ENCODE measurements at regions not wholly inside any gene's neighbourhood (a gene's known extent, or its start where the extent isn't known, plus 50 kb on each side); places are given as distances from the start of the nearest gene placed in this dataset.
A peak's percentile ranks its signal among the peaks of the same experiment; 100 is the strongest.
"Not testable (repeated sequence)": the region's sequence is repeated elsewhere in the genome, so short reads cannot be mapped to it uniquely, and the experiment has no call there.

GRCh38 chr6:56904068-56904467 lies 50.8 kb upstream of the BEND6 start:
- DNase-seq (ENCODE audit: low read depth in 2 of 3, low spot score in 1 of 3) = no peak

GRCh38 chr6:56902641-56903464 lies 52.1 kb upstream of the BEND6 start:
- no peak for DNase-seq (ENCODE audit: low read depth in 2 of 3, low spot score in 1 of 3)

DNA sequence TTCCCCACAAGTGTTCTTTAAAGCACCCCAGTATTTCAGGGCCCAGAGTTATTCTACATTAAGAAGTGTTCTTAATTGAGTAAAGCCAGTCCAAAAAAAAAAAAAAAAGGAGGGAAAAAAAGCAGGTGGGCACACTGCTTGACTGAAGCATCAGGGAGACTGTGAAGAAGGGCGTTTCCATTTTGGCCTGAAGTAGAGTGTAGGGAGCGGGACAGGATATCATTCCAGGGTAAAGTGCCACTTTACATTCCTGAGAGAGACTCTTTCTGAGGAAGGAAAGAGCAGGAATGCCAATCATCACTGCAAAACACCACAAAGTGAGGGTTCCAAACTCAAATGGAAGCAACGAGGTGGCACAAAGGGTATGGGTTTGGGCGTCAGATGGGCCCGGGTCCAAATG lies 54.1 kb upstream of the BEND6 start:
- DNase-seq (ENCODE audit: low read depth in 2 of 3, low spot score in 1 of 3) = no peak

GRCh38 chr6:56899753-56900152 lies 55.2 kb upstream of the BEND6 start:
- no peak for DNase-seq (ENCODE audit: low read depth in 2 of 3, low spot score in 1 of 3)

- DNase-seq (ENCODE audit: low read depth in 2 of 3, low spot score in 1 of 3) = no peak
These were observed 55.6 kb upstream of the BEND6 start for GRCh38 chr6:56899311-56899710.

DNA sequence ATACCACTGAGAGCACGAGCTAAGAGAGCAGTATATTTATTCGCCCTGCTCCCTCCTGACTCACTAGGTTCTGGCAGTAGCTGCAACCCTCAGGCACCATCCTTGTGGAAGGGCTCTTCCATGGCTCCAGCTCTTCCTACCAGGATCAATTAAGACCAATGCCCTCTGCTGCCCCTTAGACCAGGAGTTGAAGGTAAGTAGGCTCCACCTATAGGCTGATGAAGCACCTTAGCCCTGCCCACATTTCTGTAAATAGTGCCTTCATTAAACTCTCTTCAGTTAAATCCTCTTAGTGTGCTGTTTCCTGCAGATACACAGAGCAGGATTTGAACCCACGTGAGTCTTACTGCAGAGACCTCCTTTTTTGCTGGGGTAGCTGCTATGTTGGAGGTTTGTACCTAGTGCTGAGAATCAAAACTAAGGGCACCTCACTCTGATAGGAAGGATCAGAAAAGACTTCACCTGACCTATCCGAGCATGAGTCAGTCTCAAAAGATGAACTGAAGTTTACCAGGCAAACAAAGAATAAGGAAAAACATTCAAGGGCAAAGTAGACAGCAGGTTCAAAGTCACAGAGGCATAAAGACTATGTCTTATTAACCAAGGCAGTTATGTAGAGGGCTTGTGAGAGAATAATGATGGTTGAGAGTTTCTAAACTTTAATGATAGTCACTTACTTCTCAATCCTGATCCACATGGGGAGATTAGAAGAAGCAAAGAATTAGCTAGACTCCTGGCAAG lies 56.9 kb upstream of the BEND6 start:
- DNase-seq (ENCODE audit: low read depth in 2 of 3, low spot score in 1 of 3) = no peak

GRCh38 chr6:56891754-56892153 lies 63.2 kb upstream of the BEND6 start:
- DNase-seq (ENCODE audit: low read depth in 2 of 3, low spot score in 1 of 3) = no peak

- DNase-seq (ENCODE audit: low read depth in 2 of 3, low spot score in 1 of 3) = peak in 2 of 3 donors; percentile 2 to 14
These were observed 64.1 kb upstream of the BEND6 start for GRCh38 chr6:56890683-56891429.

DNA sequence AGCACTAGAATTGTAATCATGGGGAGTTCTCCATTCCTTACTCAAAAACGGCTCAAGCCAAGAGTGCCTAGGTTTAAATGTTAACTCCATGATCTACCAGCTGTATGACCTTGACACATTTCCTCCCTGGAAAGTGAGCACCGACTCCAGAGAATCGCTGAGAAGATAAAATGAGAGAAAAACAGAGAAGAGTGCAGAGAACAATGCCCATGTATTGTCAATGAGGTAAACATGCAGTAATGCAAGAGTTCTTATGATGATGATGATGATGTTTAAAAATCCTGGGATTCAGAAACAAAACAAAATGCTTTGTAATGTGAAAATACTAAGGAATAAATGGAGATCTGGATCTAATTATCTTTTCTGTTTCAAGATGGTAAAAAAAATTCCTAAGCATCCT lies 64.8 kb upstream of the BEND6 start:
- no peak for DNase-seq (ENCODE audit: low read depth in 2 of 3, low spot score in 1 of 3)

- DNase-seq (ENCODE audit: low read depth in 2 of 3, low spot score in 1 of 3) = no peak
These were observed 65.4 kb upstream of the BEND6 start for GRCh38 chr6:56889492-56889891.

DNA sequence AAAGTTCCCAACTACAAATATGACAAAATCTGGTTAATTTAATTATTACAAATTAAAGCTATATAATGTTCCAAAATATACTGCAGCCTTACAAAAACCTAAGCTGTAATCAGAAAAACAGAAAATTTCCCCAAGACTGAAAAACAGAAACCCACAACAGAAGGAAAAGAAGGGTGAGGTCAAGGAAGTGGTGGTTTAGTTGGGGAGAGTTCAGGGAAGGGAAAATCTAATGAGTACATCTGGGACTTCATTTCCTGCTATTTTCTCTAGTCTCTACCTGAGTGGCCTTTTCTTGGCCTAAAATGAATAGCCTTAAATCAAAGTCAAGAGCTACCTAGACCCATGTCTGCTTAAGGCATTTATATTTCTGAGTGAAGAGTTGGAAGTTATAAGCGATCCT lies 66.2 kb upstream of the BEND6 start:
- no peak for DNase-seq (ENCODE audit: low read depth in 2 of 3, low spot score in 1 of 3)

DNA sequence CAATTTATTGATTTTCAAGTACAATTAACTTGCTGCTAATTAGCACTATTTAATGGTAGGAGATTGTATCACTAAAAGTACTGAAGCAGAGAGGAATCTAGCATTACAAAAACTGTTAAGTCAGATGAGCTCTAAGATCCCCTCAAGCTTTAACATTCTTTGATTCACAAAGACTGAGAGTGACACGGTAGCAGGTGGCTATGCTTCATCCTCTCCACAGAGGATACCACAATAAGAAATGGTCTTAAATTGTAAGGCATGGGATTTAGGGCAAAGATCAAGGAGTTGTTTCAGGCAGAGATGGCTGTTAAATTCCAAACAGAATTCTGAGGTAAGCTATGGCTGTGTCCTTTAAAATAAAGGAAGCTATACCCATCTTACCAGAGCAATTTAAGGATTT lies 67.8 kb upstream of the BEND6 start:
- DNase-seq (ENCODE audit: low read depth in 2 of 3, low spot score in 1 of 3) = no peak

DNA sequence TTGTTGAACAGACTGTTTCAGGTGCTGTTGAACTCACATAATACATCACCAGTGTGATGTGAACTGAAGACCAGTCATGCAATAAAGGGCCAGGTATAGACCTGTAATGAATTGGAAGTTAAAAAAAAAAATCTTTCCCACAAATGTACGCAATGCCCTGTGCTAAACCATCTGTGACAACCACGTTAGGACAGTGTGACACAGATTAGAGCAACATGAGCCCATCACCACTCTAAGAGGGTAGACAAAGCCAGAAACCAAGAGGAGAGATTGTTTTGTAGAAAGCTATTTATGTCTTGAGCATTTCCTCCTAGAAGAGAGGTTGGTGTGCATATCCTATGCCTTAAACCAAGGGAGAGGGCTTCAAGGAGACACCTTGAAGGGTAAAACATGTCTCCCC lies 77.0 kb upstream of the BEND6 start:
- no peak for DNase-seq (ENCODE audit: low read depth in 2 of 3, low spot score in 1 of 3)

DNA sequence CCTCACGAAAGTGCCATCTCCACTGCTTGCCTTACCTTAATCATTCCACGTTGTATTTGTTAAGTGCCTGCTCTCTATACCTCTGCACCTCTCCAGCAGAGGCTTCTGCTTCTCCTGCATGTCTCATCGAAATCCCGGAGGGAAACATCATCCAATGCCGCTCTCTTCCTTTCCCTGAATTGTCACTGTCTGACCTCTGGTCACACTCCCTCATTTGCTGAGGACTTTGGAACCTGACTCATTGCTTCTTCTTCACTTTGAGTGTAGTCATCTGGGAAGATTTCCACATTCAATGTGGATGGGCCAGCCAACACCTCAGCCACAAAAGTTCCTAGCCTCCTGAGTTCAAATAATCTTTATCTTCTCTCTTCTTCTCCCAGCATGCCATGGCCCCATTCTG lies 78.9 kb upstream of the BEND6 start:
- no peak for DNase-seq (ENCODE audit: low read depth in 2 of 3, low spot score in 1 of 3)

- no peak for DNase-seq (ENCODE audit: low read depth in 2 of 3, low spot score in 1 of 3)
These were observed 79.4 kb upstream of the BEND6 start for GRCh38 chr6:56875523-56875922.

- no peak for DNase-seq (ENCODE audit: low read depth in 2 of 3, low spot score in 1 of 3)
These were observed 80.6 kb upstream of the BEND6 start for GRCh38 chr6:56874328-56874727.

- not testable (repeated sequence) for DNase-seq (ENCODE audit: low read depth in 2 of 3, low spot score in 1 of 3)
These were observed 84.9 kb upstream of the BEND6 start for GRCh38 chr6:56870053-56870452.

GRCh38 chr6:56869346-56869745 lies 85.6 kb upstream of the BEND6 start:
- DNase-seq (ENCODE audit: low read depth in 2 of 3, low spot score in 1 of 3) = no peak

DNA sequence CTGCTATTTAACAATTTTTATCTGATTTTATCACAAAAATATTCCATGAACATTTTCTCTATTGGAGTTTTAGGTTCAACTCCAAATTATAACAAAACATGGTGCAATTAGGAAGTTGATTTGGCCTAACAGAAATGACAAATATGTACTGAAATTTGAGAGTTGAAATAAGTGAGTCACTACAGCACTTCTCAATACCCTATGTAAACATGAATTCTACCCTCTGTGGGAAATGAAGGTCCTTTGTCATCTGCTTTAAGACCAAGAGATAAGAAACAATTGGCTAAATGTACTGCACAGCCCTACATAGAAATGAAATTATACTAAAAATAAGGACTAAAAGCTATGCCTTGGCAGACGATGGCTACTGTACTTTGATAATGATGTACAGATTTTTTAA lies 86.2 kb upstream of the BEND6 start:
- DNase-seq (ENCODE audit: low read depth in 2 of 3, low spot score in 1 of 3) = no peak

DNA sequence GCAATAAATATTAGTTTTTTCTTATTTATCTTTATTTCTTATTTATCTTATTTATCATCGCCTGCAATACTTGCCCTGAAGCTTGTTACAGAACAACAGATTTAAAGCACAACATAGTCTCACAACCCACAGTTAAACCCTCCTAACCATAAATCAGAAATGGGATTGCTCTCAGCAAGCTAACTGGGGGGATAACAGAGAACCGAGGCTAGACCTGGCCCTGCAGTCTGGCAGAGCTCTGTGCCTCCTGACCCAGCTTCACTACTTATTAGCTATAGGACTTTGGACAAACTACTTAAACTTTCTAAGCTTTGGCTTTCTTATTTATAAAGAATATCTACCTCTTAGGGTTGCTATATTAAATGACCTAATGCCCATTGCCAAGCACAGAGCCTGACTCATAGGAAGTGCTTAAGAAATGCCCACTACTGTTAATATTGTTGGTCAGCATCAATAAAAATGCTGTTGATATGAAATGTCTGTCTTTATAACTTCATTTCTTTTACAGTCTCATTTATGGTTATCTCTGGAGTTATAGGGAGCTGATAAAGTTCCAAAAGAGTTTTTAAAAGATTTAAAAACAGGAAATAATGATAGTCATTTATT lies 87.9 kb upstream of the BEND6 start:
- no peak for DNase-seq (ENCODE audit: low read depth in 2 of 3, low spot score in 1 of 3)

GRCh38 chr6:56865081-56865875 lies 89.6 kb upstream of the BEND6 start:
- no peak for DNase-seq (ENCODE audit: low read depth in 2 of 3, low spot score in 1 of 3)
